ENCODE measurements at regions not wholly inside any gene's neighbourhood (a gene's known extent, or its start where the extent isn't known, plus 50 kb on each side); places are given as distances from the start of the nearest gene placed in this dataset.
"Not testable (repeated sequence)": the region's sequence is repeated elsewhere in the genome, so short reads cannot be mapped to it uniquely, and the experiment has no call there.

DNA sequence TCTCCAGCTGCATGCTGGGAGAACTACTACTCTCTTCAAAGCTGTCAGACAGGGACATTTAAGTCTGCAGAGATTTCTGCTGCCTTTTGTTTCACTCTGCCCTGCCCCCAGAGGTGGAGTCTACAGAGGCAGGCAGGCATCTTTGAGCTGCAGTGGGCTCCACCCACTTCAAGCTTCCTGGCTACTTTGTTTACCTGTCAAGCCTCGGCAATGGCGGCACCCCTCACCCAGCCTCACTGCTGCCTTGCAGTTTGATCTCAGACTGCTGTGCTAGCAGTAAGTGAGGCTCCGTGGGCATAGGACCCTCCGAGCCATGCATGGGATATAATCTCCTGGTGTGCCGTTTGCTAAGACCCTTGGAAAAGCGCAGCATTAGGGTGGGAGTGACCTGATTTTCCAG lies 61.7 kb downstream of the DMRTA1 start:
- not testable (repeated sequence) for DNase-seq

DNA sequence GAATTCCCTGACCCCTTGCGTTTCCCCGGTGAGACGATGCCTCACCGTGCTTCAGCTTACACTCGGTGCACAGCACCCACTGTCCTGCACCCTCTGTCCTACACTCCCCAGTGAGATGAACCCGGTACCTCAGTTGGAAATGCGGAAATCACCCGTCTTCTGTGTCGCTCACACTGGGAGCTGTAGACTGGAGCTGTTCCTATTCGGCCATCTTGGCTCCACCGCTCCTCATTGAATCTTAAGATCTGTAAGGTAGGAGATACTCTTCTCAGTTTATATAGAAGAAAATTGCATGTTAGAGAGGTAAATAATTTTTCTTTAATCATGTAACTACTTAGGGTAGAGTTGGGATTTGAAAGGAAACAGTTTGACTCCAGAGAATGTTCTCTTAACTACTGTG lies 62.2 kb downstream of the DMRTA1 start:
- DNase-seq = no peak

DNA sequence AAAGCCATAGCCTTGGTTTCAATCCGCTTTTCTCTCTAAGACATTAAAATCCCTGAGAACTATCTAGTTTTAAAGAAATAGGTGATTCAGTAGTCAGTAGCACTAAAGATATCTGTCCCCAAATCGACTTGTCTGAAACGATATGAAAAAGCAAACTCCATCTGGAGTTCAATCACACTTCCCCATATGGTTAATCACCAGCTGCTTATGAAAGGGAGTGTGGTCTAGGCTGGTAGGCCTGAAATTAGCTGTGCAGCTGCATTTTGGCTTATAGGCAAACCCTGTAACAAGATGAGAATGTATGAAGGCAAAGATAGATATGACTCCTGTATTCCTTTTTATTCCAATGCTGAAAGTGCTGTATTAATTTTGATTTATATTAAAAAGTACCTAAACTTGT lies 65.9 kb downstream of the DMRTA1 start:
- DNase-seq = no peak

DNA sequence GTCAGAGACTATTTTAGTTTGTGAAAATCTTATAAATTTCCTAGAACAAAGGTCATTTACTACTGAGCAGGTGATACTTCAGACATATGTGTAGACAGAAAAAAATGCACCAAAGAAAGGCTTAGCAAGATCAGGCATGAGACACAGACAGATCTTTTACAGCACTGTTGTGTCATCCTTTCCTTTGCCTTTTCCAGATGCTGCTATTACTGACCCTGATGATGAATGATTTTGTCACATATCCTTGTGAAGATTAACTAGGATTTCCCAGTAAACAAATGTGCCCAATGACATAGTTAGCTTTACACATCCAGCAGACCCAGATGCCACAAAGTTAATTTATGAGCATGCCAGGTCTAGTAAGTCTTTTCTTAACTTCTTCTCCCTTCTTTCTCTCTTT lies 68.2 kb downstream of the DMRTA1 start:
- no peak for DNase-seq

DNA sequence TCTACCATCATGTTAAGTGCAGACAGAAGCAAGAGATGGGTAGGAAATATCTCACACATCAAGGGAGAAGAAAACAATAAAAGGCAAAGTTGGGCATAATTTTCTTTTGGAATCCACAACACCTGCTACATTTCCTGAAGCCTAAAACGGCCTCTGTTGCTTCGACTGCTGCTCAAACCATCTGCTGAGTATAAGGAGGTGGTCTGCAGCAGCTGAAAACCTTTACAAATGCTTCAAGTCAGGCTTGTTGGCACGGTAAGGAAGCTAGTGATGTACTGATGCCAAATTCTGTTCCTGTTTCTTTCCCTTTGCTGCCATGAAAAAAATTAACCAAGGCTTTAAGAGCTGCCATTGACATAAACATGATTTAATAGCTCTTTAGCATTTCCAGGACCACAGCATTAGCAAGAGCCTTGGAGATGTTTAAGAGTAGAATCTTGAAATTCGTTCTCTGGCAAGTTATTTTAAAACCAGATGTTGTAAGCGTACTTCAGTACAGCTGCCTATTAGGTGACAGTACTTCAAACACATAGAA lies 75.6 kb downstream of the DMRTA1 start:
- no peak for DNase-seq

DNA sequence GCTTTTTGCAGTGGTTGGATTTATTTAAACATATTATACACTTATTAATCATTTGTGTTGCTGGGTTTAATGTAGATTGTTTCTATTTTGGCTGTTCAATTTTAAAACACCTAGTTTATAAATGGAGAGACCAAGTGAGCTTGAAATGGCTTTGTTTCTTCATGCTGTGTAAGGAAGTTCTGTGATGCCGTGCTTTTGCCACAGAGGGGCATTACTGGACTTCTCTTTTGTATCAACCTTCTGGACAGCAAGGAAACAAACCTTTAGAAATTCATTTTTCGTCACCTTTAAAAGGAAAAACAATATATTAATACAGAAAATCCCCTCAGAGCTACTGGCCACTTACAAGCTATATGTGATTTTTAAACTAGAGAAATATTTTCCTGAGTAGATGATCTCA lies 81.9 kb downstream of the DMRTA1 start:
- DNase-seq = no peak

DNA sequence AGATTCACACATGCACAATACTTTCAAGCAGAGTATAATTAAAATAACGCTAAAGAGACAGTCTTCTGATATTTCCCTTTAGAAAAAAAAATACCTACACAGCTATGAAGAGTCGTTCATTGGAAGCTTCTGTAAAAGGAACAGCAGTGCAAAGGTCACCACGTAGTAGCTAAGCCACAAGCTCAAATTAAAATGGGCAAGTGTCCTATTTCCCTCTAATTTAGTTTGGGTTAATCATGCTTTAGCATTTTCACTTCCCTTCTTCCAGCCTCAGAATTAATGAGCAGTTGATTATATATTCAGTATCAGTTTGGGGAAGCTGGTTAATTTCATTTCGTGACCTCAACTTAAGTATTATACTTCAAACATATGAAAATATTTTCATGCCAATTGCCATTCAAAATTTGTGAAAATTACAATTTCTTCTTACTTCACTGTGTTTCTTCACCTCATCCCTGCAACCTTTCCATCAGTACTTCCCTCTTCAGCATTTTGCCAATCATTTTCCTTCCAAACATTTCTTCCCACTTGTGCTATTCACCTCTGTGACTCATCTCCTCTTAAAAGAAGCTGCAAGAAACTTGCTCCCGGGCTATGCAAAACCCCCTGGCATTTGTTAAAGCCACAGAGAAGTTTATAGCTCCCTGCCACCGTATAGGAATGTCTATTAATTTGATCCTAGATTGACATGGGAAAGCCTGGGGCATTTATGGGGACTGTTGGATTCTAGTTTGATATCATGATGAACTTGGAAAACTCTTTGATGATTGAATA lies 83.0 kb downstream of the DMRTA1 start:
- DNase-seq = no peak

DNA sequence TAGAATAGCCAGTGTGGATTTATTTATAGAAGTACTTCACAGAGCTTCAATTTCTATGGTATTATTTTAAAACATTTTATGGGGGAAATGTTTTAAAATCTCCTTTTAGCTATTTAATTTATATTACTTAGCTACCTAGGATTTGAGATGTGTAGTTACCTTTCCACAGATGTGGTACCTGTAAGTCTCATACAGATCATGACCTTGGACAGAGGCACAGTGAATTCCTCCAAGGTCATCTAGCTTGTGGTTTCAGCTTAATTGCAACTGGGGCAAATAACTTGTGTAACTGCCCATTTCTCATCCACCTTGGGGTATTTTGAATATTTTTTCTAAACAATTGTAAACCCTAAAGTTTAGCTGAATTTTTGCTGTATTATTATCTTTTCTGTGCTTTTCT lies 89.2 kb downstream of the DMRTA1 start:
- DNase-seq = no peak

DNA sequence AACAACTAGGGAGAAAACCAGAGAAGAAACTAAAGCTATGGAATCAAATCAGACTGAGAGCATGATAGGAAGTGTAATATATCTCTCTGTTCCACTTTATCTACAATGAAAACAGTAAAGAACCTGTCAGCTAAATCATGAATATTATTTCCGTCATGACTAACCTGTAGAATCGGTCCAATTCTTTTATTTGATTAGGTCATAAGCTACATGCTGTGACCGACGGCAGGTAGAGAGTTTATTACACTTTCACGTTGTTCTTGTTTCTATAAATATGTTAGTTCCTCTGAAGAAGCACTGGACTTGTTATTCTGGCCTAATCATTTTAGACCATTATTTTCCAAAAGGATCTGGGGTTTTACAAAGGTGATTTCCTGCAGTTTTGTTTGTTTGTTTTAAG lies 91.1 kb downstream of the DMRTA1 start:
- DNase-seq = no peak

DNA sequence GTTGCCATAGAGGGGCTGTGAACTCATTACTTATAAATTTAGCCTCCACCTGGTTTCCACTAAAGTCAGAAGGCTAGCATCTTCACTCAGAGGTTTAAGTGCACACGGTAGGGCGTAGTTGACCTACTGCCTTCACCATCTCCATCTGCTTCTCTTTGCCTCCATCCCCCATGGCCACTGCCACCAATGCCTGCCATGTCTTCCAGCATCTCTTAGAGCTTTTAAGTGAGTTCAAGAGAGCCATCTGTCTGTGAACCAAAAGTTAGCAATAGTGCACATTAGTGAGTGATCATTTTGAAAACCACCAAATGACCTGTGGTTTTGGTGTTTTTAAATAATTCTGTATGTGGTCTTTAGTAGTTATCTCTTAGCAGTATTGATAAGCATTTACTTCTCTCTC lies 102.0 kb downstream of the DMRTA1 start:
- DNase-seq = no peak

DNA sequence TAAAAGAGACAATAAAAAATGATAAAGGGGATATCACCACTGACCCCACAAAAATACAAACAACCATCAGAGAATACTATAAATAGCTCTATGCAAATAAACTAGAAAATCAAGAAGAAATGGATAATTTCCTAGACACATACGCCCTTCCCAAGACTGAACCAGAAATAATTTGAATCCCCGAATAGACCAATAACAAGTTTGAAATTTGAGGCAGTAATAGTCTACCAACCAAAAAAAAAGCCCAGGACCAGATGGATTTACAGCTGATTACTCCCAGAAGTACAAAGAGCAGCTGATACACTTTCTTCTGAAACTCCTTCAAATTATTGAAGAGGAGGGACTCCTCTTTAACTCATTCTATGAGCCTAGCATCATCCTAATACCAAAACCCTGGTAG lies 128.1 kb downstream of the DMRTA1 start:
- DNase-seq = no peak

DNA sequence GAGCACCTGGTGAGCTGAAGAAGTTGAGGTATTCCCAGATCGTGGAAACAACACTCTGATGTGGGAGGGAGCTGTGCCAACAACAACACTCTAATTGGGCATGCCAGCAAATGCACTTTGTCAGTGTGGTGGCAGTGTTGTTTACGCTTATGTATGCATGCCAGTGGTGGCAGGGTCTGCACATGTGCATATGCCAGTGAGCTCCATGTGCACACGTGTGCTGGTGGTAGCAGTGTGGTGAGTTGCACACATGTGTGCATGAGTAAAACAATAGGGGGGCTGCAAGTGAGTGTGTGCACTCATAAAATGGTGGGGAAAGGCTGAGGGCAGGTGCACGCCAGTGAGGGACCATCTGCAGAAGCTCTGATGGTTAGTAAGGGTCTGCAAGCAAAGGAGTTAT lies 134.2 kb downstream of the DMRTA1 start:
- no peak for DNase-seq

DNA sequence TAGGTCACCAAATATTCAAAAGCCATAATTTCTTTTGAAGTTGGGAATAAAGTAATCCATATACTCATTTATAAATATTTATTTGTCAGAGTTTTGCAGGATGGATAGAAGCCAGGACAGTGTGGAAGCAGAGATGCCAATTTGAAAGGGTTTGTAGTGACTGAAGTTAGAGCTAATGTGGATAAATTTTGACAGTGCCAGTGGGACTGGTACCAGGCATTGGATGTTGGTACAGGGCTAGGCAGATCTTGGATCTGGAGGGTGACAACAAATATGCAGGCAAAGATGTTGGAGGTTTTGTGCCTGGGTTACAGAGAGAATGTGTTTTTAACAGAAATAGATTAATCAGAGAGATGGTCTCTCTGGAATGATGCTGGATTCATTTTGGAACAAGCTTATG lies 135.6 kb downstream of the DMRTA1 start:
- no peak for DNase-seq

DNA sequence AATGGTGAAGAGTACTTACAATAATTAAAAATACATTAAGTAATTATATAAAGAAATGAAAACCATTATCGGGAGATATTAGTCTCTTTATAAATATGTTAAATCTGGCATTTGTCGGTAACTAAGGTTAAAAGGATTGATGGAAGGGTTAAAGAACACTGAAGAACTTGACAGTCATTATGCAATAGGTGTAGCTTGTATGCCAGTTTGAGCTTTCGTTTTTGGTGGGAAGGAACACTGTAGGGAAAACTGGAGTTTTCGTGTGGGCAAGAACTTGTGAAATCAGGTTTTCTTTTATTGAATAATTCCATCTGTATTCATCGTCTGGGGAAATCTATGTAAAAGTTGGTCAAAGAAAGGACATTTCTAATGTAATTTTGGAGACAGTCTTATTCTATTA lies 142.3 kb downstream of the DMRTA1 start:
- DNase-seq = no peak

DNA sequence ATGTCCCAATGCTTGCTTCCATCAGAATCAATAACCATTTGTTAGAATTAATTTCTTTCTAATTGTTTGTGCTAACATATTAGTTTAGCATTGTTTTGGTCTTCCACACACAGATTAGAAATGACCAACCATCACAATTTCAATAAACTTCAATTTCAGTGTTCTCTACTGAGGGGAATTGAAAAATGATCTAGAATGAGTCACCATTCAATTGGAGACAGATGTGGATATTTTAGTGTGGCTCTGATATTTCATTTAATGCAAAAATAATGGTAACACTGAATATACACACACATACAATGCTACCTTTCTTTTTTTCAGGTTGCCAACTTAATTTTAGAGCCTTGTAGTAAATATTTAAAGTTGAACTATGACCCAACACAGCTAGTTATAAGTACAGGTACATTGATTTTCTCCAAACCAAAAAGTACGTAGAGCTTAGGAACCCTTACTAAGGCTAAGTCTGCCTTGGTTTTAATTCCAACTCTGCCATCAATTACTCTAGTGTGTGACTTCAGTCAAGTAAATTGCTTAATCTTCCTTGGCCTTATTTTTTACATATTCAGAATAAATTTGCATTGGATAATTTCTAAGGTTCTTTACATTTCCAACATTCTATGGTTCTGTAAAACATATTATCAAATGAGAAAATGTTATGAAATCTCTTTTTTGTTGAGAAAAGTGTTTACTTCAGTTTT lies 143.9 kb downstream of the DMRTA1 start:
- DNase-seq = no peak

DNA sequence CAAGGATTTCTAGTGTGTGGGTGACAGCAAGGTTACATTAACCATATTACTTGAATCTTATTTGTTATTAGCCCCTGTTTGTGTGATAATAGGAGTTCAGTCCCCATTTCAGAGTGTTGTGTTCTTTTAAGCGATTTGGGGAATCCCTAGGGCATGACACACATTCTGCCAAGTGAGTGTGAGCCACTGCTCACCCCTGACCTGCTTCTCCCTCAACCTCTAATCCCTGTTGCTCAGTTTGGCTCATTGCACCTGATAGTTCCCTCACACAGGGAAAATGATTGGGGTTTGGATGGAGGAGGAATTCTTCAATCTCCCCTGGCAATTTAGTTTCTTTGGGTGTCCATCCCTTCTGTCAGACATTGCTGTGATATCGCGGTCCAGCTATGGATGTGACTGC lies 149.2 kb downstream of the DMRTA1 start:
- DNase-seq = no peak

DNA sequence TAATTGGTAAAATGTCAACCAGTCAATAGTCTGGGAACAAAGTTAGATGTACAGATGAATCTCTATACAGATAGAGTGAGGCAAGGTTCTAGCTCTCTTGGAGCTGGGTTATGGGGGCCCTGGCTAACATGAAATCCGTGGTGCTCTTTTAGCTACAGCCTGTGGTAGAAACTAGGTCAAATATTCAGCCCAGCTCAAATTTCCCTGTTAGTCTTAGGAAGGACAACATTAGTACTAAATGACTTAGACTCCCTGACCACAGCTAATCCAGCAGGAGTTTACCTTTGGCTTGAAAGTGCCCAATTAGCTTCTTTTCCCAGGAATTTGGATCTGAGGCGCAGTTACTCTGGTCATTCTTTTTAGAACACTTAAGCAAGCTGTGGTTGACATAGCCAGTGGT lies 170.5 kb downstream of the DMRTA1 start:
- no peak for DNase-seq

DNA sequence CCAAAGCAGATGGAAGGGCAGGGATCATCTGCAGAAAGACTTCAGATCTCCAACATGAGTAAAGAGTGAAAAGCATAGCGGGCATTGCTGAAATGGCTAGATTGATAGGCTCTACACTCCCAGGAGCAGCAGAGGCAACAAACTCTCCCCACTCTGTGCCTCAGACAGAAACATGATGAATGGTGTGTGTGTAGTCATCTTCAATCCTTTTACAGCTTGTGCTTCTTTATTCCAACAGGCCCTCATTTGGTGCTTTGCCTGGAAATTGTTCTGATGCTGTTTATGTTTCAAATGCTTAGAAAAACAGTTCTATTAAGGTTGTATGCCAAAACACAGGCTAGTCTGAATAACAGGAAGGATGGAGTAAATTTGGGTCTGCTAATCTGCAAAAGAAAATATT lies 176.2 kb downstream of the DMRTA1 start:
- no peak for DNase-seq

DNA sequence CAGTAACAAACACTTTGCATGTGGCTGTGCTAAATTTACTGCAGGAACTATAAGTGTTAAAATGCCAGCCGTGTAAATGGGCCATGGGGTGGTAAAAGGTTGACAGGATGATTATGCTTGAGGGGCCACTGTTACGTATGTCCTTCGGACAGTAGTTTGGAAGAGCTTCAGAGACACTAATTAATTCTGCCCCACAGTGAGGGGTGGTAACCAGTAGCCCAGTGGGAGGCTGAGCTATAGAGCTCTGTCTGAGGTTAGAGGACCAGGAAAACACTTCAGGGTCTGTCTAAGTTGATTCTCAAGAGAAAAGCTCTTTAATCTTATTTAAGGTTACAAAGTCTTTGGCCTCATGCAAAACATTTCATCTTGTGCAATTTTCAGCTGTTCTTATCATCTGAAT lies 176.6 kb downstream of the DMRTA1 start:
- DNase-seq = no peak

DNA sequence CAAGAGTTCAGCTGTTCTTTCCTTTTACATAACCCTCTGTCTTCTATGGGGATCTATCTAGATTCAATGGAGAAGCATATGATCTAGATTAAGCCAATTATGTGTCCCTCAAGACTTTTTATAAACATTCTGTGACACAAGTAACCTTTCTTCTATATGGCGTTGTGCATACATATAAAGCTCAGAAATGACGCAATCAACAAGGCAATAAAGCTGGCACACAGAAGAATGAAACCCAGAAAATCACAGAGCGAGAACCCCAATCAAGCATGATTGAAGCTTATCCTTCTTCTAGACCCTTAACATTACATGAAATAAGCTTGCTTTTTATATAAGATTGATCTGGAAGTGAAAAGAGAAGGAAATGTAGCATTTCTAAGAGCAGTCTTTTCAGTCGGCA lies 178.9 kb downstream of the DMRTA1 start:
- no peak for DNase-seq

DNA sequence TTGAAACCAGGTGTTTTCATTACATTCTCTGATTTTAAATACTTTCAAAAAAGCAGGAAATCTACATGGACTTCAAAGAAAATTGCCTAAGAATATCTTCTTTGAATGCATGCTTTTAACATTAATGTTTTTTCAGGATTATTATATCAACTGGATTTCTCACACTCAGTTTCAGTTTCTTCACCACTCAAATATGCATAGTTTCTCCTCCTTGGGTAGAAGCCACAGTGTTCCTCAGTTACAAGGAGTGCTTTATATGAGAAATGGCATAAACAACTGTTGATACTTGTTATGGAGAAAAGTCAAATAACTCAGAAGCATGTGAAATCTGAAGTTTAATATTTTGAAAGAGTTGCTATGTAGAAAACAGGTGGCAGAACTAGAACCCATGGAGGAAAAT lies 196.9 kb downstream of the DMRTA1 start:
- DNase-seq = no peak

DNA sequence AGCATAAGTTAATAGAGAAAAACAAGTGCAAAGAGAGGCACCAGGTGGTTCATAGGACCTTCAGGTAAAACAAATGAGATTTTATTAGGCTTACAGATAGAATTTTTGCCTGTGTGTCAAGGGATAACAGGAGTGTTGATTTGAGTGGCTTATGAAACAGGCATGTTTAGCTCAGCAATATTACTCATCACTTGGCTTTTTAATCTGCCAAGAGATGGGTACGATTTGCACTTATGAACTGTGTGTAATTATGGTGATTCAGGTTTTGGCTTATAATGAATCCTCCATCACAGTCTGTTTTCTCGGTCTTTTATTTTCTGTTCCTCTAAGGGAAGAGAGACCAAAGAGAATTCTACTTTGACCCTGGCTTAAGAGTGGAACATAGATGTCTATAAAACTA lies 199.3 kb downstream of the DMRTA1 start:
- DNase-seq = no peak

DNA sequence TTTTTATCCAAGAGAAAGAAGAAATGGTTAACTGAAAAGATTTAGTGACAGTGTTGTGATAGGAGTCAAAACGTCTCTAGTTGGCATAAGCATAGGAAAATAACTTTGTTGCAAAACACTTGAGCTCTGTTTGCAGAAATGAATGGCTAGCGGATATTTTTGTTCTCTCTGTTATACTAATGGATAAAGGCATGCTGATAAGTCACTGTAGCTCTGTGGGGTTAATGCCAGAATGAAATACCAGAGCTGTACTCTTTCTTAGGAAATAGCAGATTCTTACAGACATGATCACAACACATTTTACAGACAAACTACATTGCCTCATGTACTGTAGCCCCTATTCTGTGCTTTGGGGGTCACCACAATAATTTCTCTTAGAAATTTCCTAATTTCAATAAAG lies 202.8 kb downstream of the DMRTA1 start:
- no peak for DNase-seq

DNA sequence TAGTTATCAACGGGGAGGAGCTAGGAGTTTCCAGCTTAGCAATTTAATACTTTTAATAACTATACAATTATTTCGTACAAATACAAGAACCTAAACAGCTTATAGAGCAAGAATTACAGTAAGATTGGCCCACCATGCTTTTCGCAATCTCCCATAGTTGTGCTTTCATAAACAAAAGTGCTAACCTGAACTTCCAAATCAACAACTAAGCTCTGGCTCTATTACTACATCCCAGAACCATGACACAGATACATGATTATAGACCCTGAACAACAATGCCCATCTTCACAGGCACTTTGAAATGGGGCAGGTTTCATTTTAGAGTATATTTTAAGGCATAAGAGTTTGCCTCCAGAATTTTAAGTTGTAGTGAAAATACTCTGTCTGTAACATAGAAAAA lies 203.5 kb downstream of the DMRTA1 start:
- DNase-seq = no peak

DNA sequence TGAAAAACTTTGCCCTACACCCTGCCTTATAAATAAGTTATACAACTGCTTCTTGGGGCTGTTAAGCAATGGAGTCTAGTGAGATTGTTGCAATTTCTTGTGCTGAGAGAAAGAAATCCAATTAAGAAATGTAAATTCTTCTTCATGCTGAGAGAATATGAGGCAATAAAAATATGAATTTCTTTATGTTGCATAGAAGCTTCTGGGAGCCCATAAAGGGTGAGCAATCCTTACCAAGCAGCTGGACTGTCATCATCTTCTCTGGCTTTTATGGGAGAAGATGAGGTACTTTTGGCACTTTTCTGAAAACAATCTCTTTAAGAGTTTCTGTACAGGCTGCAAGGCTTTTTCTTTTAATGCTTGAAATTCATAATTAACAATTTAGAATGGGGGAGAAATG lies 204.3 kb downstream of the DMRTA1 start:
- DNase-seq = no peak

Data from hematopoietic multipotent progenitor cell treated with erythropoietin and hydrocortisone succinate and interleukin-3 and kit ligand, for 8 days (in vitro differentiated cells).